Endothelial cell (in vitro differentiated cells): ENCODE measurements at regions not wholly inside any gene's neighbourhood (a gene's known extent, or its start where the extent isn't known, plus 50 kb on each side); places are given as distances from the start of the nearest gene placed in this dataset.

Source experiments
- DNase-seq: peaks from one replicate; pipeline ENCODE4 v3.0.0; 2021; ENCODE audit warnings: low spot score
- H3K27ac Mint-ChIP-seq: one replicate; pipeline ENCODE4 v1.8.0; 2021; ENCODE audit warnings: mixed read lengths, inconsistent platforms; ENCODE audit not compliant: unreplicated experiment
- H3K27me3 Mint-ChIP-seq: one replicate; pipeline ENCODE4 v1.8.0; 2021; ENCODE audit warnings: mild to moderate bottlenecking, moderate library complexity, mixed read lengths, inconsistent platforms; ENCODE audit not compliant: unreplicated experiment
- H3K36me3 Mint-ChIP-seq: one replicate; pipeline ENCODE4 v1.8.0; 2021; ENCODE audit warnings: mild to moderate bottlenecking, low read depth, mixed read lengths, inconsistent platforms; ENCODE audit not compliant: unreplicated experiment
- H3K4me1 Mint-ChIP-seq: one replicate; pipeline ENCODE4 v1.8.0; 2021; ENCODE audit warnings: mild to moderate bottlenecking, mixed read lengths, inconsistent platforms; ENCODE audit not compliant: unreplicated experiment
- H3K4me3 Mint-ChIP-seq: one replicate; pipeline ENCODE4 v1.8.0; 2021; ENCODE audit warnings: mild to moderate bottlenecking, mixed read lengths, inconsistent platforms; ENCODE audit not compliant: unreplicated experiment
- H3K9me3 Mint-ChIP-seq: one replicate; pipeline ENCODE4 v1.8.0; 2021; ENCODE audit warnings: mixed read lengths, inconsistent platforms; ENCODE audit not compliant: unreplicated experiment
- CTCF ChIP-seq: fragments of 200-600 bp; sonication (generic); IDR thresholded peaks from one replicate; pipeline ENCODE4 v1.5.0; 2021; ENCODE audit warnings: antibody characterized with exemption; ENCODE audit not compliant: unreplicated experiment

DNA sequence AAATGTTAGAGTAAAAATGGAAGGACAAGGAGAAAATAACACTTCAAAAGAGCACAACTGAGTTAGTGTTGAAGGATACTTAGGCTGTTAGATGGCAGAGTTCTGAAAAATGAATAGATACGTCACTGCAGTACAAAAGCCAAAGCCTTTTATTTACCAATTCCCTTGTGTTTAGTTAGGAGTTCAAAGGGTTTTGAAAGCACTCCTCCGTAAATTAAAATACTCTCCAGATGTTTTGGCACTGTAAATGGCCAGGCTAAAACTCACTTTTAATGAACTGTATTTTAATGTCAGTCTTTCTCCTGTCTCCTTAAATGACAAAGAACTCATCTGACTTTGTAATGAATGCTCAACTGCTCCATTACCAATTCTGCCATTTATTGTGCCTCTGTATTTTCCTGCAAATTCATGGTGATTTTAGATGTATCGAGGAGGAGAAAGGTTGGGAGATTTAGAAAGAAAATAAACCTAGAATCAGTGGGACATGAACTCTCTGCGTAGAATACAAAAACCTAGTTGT lies 1727.2 kb downstream of the MAT2B start:
- Mint-ChIP-seq H3K9me3 (no peaks in the 10 kb centered on the region), H3K4me1 (peaks cover 23% of the 10 kb centered on the region), H3K4me3 (no peak overlapping the region), H3K27ac (peak overlapping the region; percentile 48), H3K27me3 (no peaks in the 10 kb centered on the region), H3K36me3 (no peaks in the 10 kb centered on the region)
- DNase-seq, result no peak
- no peak for TF ChIP-seq CTCF

GRCh38 chr5:165241811-165242210 lies 1736.4 kb downstream of the MAT2B start:
- H3K27ac Mint-ChIP-seq, result no peak overlapping the region
- no peak overlapping the region for H3K4me3 Mint-ChIP-seq
- no peaks in the 10 kb centered on the region for H3K9me3 Mint-ChIP-seq
- no peaks in the 10 kb centered on the region for H3K36me3 Mint-ChIP-seq
- TF ChIP-seq CTCF, result no peak
- peaks cover 2% of the 10 kb centered on the region for H3K27me3 Mint-ChIP-seq
- H3K4me1 Mint-ChIP-seq, result no peaks in the 10 kb centered on the region
- no peak for DNase-seq

DNA sequence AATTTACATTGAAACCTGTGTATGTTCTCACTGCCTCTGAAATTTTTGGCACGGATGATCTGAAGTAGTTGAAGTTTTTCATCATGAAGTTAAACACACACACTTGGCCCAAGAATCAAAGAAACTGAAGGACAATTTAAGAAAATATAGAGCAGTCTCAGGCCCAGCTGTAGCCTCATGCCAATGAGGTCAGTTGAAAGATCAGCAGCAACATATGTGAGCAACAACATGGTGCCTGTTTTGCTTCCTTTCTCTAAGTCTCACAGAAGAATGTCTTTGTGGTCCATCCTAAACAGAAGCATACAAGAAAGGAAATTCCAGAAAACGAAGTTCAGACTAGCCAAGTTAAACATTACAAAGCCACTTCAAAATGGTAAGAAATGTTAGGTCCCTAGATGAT lies 1737.2 kb downstream of the MAT2B start:
- H3K9me3 Mint-ChIP-seq, result no peaks in the 10 kb centered on the region
- no peak overlapping the region for H3K4me3 Mint-ChIP-seq
- peaks cover 2% of the 10 kb centered on the region for H3K27me3 Mint-ChIP-seq
- DNase-seq, result no peak
- H3K36me3 Mint-ChIP-seq, result no peaks in the 10 kb centered on the region
- H3K27ac Mint-ChIP-seq, result no peak overlapping the region
- no peaks in the 10 kb centered on the region for H3K4me1 Mint-ChIP-seq
- TF ChIP-seq CTCF, result no peak

GRCh38 chr5:165244407-165244806 lies 1739.0 kb downstream of the MAT2B start:
- Mint-ChIP-seq H3K27ac (no peak overlapping the region), H3K27me3 (no peaks in the 10 kb centered on the region), H3K4me3 (no peak overlapping the region), H3K4me1 (no peaks in the 10 kb centered on the region), H3K9me3 (no peaks in the 10 kb centered on the region), H3K36me3 (no peaks in the 10 kb centered on the region)
- no peak for DNase-seq
- no peak for TF ChIP-seq CTCF

DNA sequence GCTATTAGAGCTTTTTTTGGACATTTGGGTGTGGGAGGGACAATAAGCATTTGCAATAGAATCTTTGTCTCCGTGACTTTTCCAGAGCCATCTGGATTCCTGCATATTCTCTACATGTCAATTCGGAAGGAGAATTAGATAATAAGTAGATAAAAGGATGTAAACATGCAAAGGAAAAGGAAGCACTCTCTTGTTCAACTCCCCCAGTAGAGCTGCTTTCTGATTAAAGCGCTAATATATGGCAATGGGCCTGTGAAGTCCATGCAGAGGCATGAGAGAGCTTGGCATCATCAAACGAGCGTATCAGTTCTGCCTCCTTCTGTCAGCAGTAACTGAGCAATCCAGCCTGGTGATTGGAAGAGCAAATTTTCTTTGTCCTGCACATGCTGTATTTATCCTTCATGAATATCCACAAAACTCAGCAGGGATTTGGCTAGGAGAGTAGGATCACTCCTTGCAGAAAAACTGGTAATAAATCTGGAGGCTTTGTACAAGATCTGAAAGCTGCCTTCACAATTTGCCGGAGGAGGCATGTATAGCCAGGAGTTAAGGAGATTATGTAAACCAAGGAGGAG lies 1752.9 kb downstream of the MAT2B start:
- H3K4me1 Mint-ChIP-seq, result peaks cover 5% of the 10 kb centered on the region
- no peak for TF ChIP-seq CTCF
- no peaks in the 10 kb centered on the region for H3K27me3 Mint-ChIP-seq
- no peaks in the 10 kb centered on the region for H3K9me3 Mint-ChIP-seq
- H3K4me3 Mint-ChIP-seq, result no peak overlapping the region
- DNase-seq, result no peak
- no peak overlapping the region for H3K27ac Mint-ChIP-seq
- H3K36me3 Mint-ChIP-seq, result no peaks in the 10 kb centered on the region
